Lower leg skin (tissue), 4 donors: ENCODE measurements at regions not wholly inside any gene's neighbourhood (a gene's known extent, or its start where the extent isn't known, plus 50 kb on each side); places are given as distances from the start of the nearest gene placed in this dataset.
A peak's percentile ranks its signal among the peaks of the same experiment; 100 is the strongest.

Experiments used
- DNase-seq, 2 donors: peaks; one replicate each; pipeline ENCODE4 v3.0.0-alpha.2; 2019; ENCODE audit warnings: low spot score in 2 of 2
- H3K4me3 ChIP-seq: fragments of 200-600 bp; sonication (generic); 2 replicates; pipeline ENCODE4 v1.5.1; 2017; ENCODE audit warnings: mild to moderate bottlenecking, low read depth; ENCODE audit not compliant: poor library complexity, severe bottlenecking
- POLR2A ChIP-seq, 2 donors: fragments of 450-650 bp; IDR thresholded peaks; one replicate each; pipeline ENCODE4 v1.6.1; 2016 to 2017; ENCODE audit warnings: antibody characterized with exemption in 2 of 2, mild to moderate bottlenecking in 1 of 2, moderate library complexity in 1 of 2
- WGBS, 2 donors: methylation state at CpG; one replicate each; pipeline ENCODE4 v1.1.5; 2018; 5-methylcytosine and 5-hydroxymethylcytosine counted together
- intact Hi-C: fragments of 100-400 bp; cut with DNase I; formaldehyde crosslinking; loops from one replicate; pipeline ENCODE4 v1.15.0; 2023; ENCODE audit warnings: low total_unique reads
- TF ChIP-seq, protein P1 (sequence below), 3 donors: fragments of 450-650 bp; IDR thresholded peaks; one replicate each; pipeline ENCODE4 v1.5.1; 2016; ENCODE audit warnings: antibody characterized with exemption in 3 of 3, mild to moderate bottlenecking in 3 of 3, moderate library complexity in 2 of 3

- intact Hi-C loops = no loop called here
- TF ChIP-seq, protein P1, sequence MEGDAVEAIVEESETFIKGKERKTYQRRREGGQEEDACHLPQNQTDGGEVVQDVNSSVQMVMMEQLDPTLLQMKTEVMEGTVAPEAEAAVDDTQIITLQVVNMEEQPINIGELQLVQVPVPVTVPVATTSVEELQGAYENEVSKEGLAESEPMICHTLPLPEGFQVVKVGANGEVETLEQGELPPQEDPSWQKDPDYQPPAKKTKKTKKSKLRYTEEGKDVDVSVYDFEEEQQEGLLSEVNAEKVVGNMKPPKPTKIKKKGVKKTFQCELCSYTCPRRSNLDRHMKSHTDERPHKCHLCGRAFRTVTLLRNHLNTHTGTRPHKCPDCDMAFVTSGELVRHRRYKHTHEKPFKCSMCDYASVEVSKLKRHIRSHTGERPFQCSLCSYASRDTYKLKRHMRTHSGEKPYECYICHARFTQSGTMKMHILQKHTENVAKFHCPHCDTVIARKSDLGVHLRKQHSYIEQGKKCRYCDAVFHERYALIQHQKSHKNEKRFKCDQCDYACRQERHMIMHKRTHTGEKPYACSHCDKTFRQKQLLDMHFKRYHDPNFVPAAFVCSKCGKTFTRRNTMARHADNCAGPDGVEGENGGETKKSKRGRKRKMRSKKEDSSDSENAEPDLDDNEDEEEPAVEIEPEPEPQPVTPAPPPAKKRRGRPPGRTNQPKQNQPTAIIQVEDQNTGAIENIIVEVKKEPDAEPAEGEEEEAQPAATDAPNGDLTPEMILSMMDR (IDR thresholded peaks at IDR 0.05) = no peak
- 22 to 32% methylated on average over 4 of the region's 4 CpGs for WGBS, 2 donors
- DNase-seq = peak in 1 of 2 donors; percentile 36
- H3K4me3 ChIP-seq = no peak overlapping the region
Observed at GRCh38 chr22:47775686-47776085, 1013.2 kb downstream of the TBC1D22A start.

DNA sequence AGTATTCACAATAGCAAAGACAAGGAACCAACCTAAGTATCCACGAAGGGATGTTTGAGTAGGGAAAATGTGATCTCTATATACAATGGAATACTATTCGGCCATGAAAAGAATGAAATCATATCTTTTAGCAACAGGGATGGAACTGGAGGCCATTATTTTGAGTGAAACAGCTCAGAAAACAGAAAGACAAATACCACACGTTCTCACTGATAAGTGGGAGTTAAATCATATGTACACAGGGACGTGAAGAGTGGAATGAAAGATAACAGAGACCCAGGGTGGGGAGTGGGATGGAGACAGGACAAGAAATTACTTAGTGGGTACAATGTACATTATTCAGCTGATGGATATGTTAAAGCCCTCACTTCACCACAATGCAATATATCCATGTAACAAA lies 1012.7 kb downstream of the TBC1D22A start:
- DNase-seq = no peak
- intact Hi-C loops = no loop called here
- TF ChIP-seq POLR2A (IDR thresholded peaks at IDR 0.05) = no peak
- TF ChIP-seq, protein P1 (IDR thresholded peaks at IDR 0.05) = no peak
- H3K4me3 ChIP-seq = no peak overlapping the region
- WGBS, 2 donors = 78 to 85% methylated on average over 4 of the region's 4 CpGs

DNA sequence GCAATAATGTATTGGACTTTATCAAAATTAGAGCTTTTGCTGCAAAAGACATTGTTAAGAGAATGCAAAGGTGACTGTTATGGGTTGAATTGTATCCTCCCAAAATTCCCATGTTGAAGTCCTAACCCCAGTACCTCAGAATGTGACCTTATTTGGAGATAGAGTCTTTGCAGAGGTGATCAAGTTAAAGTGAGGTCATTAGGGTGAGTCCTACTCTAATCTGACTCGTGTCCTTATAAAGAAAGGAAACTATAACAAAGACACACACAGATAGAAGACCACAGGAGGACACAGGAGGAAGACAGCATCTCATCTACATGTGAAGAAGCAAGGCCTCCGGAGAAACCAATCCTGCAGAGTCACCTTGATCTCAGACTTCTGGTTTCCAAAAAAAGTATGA lies 1011.2 kb downstream of the TBC1D22A start:
- 75 to 79% methylated on average over 2 of the region's 2 CpGs for WGBS, 2 donors
- TF ChIP-seq POLR2A (IDR thresholded peaks at IDR 0.05) = no peak
- TF ChIP-seq, protein P1 (IDR thresholded peaks at IDR 0.05) = no peak
- intact Hi-C loops = no loop called here

GRCh38 chr22:47772864-47773263 lies 1010.4 kb downstream of the TBC1D22A start:
- TF ChIP-seq, protein P1 (IDR thresholded peaks at IDR 0.05) = no peak
- TF ChIP-seq POLR2A (IDR thresholded peaks at IDR 0.05) = no peak
- 87 to 88% methylated on average over 3 of the region's 3 CpGs for WGBS, 2 donors
- no peak overlapping the region for H3K4me3 ChIP-seq
- no peak for DNase-seq
- intact Hi-C loops = no loop called here

More for the DNA sequence above, 1011.2 kb downstream of the TBC1D22A start:
- no peak for DNase-seq
- no peak overlapping the region for H3K4me3 ChIP-seq

GRCh38 chr22:47769652-47770051 lies 1007.2 kb downstream of the TBC1D22A start:
- no peak for TF ChIP-seq POLR2A (IDR thresholded peaks at IDR 0.05)
- TF ChIP-seq, protein P1 (IDR thresholded peaks at IDR 0.05) = no peak
- DNase-seq = peak in 1 of 2 donors; percentile 53
- H3K4me3 ChIP-seq = no peak overlapping the region
- WGBS, 2 donors = 91% methylated on average over 6 of the region's 6 CpGs
- intact Hi-C loops = no loop called here

GRCh38 chr22:47768027-47768426 lies 1005.6 kb downstream of the TBC1D22A start:
- WGBS, 2 donors = 91 to 93% methylated on average over 4 of the region's 4 CpGs
- H3K4me3 ChIP-seq = no peak overlapping the region
- intact Hi-C loops = no loop called here
- TF ChIP-seq POLR2A (IDR thresholded peaks at IDR 0.05) = no peak
- TF ChIP-seq, protein P1 (IDR thresholded peaks at IDR 0.05) = no peak
- no peak for DNase-seq
